ENCODE measurements at regions not wholly inside any gene's neighbourhood (a gene's known extent, or its start where the extent isn't known, plus 50 kb on each side); places are given as distances from the start of the nearest gene placed in this dataset.
A peak's percentile ranks its signal among the peaks of the same experiment; 100 is the strongest.

DNA sequence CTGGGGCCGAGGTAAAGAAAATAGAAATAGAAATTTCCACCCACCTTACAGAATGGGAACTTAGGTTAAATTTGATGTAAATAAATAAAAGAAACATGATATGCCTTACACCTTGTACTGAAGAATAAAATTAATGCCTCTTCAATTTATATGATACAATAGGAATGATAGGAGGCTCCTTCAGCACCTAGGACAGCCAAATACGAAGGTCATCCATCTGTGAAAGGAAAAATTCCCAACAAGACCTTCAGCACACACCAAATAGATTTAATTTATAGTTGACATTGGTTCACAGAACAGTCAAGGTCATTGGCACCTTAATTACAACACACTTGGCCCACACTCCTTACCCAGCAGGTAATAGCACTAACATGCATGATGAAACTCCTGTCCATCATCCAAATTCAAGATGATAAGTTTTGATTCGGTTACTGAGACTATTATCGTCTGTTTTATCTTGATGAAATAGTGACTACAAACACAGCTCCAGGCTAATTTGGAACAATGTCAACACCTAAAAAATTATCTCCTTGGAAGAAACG is 250.9 kb downstream of the SNX13 start:
- no peak for DNase-seq (ENCODE audit: low read depth)

GRCh38 chr7:17690030-17690429 is 250.3 kb downstream of the SNX13 start:
- peak; percentile 97 for DNase-seq (ENCODE audit: low read depth)

DNA sequence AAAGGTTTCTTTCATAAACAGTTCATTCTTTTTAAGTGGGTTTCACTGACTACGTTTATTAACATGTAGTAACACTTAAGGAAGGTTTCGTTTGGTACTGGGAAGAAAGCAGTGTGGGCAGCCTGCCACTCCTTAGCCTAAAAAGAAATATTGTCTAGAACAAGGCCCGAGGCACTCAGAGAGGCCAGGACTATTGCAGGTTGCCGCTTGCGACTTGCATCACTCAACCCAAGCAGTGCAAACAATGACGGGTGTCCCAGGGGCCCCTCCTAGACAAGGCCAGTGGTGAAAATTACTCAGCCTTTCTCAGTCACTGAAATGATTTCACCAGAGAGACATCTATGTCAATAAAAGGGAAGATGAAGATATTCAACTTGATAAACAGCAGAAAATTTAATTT is 243.9 kb downstream of the SNX13 start:
- DNase-seq (ENCODE audit: low read depth), result peak; percentile 98

DNA sequence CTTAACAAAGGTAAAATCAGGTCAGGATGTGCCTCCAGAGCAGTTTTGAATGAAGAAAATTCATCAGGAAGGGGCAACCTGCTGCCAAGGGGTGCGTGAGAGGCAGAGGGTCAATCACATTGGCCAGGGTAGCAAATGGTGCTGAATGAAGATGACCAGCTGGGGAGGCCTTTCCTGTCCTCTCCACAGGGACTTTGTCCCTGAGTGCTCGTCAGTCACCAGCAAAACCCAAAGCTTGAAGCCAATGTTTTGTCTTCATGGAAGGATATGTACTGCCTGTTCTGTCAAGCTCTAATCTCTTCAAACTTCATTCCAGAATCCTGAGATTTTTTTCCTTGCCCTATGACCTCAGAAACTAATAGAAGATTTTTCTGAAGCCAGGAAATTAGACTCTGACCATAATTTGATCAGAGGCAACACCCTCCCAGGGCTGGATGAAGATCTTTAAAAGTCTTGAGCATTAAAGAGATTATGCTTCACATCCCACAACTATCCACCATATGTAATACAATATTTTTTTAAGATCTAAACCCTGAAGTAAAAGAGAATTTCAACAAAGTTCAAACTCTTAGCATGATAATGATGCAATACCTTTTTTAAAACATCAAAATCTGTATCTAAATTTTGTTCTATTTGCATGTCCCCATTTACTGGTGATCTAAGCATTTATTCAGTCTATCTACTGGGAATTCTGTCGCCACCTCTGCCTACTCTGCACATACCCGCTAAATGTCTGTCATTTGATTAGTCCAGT is 243.0 kb downstream of the SNX13 start:
- DNase-seq (ENCODE audit: low read depth), result peak; percentile 63

GRCh38 chr7:17699696-17700095 is 240.6 kb downstream of the SNX13 start:
- DNase-seq (ENCODE audit: low read depth), result no peak

- no peak for DNase-seq (ENCODE audit: low read depth)
Observed at GRCh38 chr7:17700138-17700537, 240.2 kb downstream of the SNX13 start.

GRCh38 chr7:17706275-17706674 is 234.0 kb downstream of the SNX13 start:
- no peak for DNase-seq (ENCODE audit: low read depth)

DNA sequence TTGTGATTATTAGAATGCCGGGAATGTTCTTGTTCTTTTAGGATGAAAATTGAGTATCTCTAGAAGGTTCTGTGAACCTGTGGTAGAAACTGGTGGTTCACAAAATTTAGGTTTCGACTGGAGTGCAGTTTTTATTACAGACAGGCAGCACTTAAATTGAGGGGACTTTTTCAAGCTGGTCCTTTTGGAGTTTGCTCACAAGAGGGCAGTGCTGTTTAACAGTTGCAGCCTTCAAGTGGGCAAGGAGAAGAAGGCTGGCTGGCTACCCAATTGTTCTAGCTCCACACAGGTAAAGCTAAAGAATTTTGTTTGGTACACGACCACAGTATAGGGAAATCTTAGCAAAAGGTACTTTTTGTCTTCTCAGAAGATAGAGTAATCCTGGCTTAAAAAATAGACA is 233.6 kb downstream of the SNX13 start:
- DNase-seq (ENCODE audit: low read depth), result peak; percentile 76

DNA sequence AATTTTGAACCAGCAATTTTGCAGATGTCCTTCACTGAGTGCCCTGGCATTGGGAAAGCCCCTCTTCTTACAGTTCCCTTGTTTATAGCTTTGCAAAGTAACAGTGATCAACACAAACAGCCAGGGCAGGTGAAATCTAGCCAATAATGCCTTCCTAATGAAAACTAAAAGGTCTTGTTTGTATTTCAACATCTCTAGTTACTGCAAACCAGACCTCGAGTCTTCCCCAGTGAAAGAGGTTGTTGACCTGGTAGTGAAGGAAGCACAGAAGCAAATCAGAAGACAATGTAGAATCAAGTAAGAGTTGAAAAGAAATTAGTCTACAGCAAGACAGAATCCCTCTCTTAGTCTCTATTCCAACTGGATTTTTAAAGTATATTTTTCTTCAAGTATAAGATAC is 231.2 kb downstream of the SNX13 start:
- no peak for DNase-seq (ENCODE audit: low read depth)

GRCh38 chr7:17709599-17709998 is 230.7 kb downstream of the SNX13 start:
- no peak for DNase-seq (ENCODE audit: low read depth)

DNA sequence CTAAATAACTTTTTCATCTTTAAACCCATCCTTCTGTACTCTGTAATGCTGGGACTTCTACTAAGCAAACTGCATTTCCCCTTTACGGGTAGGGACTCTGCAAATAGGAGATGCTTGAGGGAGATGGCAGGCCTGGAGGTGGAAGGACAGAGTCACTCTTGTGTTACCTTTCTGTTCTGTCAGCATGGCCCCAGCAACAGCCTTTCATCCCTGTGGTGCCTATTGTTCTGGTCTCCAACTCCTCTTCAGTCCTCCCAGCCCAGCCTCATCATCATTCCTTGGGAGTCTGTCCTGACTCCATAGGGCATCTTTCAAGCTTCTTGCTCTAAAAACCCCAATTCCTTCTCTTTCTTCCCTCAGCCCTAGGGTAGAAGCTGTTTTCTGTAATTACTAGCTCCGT is 230.0 kb downstream of the SNX13 start:
- DNase-seq (ENCODE audit: low read depth), result no peak

DNA sequence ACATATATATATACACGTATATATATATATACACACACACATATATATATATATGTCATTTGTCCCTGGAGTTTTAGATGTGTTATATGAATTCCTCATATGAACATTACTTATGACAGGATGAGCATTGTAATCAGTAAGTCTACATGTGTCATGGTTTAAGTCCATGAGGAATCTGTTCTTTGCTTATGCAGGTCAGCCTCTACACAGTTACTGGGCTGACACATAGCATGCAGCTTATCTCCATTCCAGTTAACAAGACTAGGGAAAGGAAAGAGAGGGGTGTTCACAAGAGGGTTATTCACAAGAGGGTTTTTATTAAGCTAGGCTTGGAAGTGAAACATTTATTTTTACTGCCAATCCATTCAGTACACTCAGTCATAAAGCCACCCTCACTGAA is 226.7 kb downstream of the SNX13 start:
- DNase-seq (ENCODE audit: low read depth), result no peak

DNA sequence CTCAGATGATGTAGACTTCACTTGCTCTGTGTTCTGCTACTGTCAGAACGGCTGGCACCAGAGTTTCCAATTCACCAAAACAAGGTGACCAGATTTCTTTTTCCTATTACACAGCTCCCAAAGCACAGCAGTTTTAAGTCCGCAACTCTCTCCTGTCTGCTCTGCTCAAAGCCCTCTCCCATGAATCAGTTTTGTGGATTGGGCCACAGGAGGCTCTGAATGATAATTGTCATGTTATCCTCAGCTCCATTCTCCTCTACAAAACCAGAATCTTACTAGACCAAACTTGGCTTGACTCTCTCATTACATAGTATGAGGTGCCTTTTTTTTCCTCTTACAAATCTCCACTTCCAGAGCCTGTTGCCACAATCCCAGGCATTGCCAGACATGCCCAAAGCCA is 223.5 kb downstream of the SNX13 start:
- no peak for DNase-seq (ENCODE audit: low read depth)

- DNase-seq (ENCODE audit: low read depth), result no peak
Observed at GRCh38 chr7:17719998-17720397, 220.3 kb downstream of the SNX13 start.

GRCh38 chr7:17721736-17722285 is 218.5 kb downstream of the SNX13 start:
- DNase-seq (ENCODE audit: low read depth), result no peak

GRCh38 chr7:17722798-17723197 is 217.5 kb downstream of the SNX13 start:
- DNase-seq (ENCODE audit: low read depth), result no peak

GRCh38 chr7:17725821-17726220 is 214.5 kb downstream of the SNX13 start:
- no peak for DNase-seq (ENCODE audit: low read depth)

DNA sequence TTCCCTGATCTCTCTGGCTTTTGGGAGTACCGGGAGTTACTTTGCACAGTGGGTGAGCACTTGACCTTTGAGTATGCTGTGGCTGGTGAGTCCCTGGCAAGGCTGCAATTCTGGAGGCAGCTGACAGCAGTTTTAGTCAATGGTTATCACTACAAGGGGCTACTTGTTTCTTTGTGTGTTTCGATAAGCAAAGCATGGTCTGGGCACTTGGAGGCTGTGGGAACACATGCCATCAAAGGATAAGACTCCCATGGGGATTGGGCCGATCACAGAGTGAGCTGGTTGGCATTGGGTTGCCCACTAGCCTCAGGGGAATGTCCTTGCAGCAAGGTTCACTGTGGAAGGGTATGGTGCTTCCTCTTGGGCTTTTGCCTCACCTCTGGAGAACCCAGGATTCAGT is 208.2 kb downstream of the SNX13 start:
- no peak for DNase-seq (ENCODE audit: low read depth)
